GM19351 (cell line): ENCODE measurements at regions not wholly inside any gene's neighbourhood (a gene's known extent, or its start where the extent isn't known, plus 50 kb on each side); places are given as distances from the start of the nearest gene placed in this dataset.

Experiments used
- ATAC-seq: cut with Tn5 transposase; IDR thresholded peaks from one replicate; pipeline ENCODE4 v1.9.1; 2021; ENCODE audit warnings: mild to moderate bottlenecking, moderate library complexity; ENCODE audit not compliant: unreplicated experiment

DNA sequence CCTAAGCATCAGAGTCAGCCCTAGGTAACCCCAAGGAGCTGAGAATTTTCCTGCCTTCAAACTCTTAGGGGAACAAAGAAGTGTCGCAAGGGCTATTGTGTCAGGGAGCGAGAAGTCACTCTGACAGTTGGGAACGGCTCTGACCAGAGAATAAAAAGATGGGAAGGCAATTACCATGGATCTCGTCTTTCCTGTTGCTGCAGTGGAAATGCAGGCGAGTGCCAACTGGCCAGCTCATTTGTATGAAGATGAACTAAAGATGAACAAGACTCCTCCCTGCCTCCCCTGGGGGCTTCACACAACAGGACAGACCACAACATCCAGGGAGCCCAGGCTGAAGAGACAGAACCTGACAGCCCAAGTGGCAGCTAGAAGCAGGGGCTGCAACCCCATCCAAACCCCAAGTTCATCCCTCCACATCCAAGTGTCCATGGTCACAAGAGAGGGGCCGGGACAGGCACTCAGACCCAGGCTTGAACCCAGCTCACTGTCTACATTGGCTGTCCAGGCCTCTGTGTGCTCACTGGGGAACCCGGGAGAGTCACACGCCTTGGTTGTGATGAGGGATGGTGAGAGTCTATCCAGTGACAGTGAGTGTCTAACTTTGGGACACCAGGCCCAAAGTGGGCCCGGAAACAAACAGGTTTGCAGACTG, 322.4 kb downstream of the BCL11B start:
- no peak for ATAC-seq

DNA sequence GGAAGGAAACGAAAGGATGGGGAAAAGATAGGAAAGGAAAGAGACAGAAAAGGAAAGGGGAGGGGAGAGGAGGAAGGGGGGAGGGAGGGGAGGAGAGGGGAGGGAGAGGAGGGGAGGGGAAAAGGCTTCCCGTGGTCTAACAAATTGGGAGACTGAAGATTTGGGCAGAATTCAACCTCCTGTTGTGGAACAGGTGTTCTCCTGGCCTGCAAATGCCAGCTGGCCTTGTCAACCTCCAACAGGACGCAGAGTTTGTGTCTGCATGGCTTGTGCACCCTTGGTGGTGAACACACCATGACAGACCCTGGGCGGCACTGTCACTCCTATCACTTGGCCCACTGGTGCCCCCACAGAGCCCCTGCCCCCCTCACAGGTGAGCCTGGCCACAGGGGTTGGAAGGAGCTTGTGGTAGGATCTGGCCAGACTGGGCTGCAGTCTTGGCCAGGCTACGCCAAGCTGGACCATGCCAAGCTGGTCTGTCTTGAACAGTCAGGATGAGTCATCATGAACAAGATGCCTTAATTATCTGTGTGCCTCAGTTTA, 321.6 kb downstream of the BCL11B start:
- no peak for ATAC-seq

DNA sequence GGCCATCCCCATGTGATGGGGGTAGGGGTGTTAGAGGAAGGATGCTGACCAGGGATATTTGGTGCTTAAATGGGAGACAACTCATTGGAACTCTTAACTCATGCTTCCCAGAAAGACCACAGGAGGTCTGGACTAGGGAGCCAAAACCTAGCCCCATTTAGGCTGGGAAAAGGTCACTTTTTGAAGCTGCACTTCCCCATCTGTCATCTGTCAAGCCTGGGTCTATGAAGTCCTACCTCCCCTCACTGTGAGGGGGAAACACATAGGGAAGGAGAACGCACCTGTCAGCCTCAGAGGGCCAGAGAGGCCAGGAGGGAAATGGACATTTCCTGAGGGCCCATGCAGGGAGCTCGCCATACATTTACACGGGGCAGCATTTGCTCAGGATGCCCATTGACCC, 321.0 kb downstream of the BCL11B start:
- ATAC-seq = no peak

DNA sequence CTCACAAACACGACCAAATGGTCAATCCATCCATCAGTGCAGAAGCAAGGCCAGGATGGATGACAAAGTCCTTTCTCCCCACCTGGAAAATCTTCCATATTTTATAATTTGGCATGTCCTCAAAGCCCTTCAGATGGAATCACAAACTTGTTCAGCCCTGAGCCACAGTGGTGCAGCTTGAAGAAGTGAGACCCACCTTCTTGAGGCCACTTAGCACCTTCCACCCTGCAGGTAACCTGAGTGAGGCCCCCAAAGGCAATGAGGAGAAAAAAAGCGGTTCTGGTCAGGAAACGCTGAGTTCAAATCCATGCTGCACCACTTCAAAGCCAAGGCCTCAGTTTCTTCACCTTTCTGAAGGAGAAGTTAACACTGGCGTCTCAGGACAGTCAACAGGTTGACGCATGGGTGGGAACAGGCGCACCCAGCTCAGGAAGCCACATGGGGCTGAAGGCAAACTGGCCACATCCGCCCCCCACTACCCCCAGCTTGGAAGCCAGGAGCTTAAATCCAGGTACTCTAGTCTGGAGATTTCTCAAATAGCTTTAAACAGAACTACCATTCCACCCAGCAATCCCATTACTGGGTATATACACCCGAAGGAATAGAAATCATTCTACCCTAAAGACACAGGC, 320.4 kb downstream of the BCL11B start:
- ATAC-seq = no peak

DNA sequence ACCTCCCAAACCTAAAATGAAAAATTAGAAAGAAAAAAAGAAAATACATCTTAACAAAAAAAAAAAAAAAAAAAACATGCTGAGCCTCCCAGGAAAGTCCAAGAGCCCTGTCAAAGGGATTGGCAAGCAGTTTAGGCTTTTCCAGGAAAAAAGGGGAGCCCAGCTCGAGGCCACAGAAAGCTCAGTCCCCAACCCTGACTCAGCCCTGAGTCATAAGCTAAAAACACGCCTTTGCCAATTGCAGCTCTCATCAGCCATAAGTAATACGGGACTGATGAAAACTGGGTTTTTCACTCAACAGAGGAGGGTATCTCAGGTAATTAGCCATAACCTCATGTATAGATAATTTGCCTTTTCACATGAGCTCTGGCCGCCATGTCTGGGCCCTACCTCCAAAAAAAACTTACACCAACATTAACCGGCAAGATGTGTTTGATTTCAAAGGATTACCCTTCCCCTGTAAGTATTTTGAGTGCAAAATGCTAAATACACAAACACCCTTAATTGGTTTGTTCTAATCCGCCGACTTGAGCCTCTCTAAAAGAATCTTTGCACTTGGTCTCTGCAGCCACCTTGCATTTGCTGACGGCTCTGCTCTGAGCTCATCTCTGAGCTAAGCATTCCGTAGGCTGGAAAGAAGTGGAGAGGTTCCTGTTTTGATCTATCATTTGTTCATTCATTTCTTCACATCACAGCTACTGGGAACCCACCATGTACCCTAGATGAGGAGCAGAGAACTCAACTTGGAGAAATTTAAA, 319.2 kb downstream of the BCL11B start:
- no peak for ATAC-seq

DNA sequence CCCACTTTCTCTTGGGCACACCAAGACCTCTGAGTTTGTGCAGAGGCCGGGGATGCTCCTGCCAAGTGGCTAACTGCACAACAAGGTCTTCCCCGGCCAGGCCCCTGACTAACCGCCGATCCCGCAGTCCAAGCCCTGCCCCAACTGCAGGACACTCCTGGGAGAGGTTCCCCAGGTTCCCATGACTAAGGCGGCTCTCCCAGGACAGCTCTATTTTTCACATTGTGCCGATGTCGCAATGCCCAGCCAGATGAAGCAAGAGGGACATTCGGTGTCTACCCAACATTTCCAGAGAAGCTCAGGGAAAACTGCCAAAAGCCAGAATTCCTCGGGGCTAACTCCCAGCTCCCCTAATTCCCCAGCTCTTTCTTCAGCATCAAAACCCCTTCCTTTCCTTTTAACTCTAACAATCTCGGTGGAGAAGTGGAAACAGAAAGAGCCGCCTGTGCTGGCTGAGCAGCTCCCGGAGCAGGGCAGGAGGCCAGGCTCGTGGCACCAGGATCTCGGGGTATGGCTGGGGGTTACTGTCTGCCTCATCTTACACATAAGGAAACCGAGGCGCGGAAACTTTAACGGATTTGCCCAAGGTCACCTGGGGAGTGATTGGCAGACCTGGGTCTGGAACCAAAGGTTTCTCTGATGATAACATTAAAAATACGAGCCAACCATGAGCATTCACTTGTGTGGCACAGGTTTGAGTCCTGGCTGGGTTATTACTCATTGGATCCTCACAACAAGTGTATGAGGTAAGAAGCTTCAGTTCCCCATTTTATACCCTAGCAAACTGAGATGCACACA, 318.2 kb downstream of the BCL11B start:
- no peak for ATAC-seq

DNA sequence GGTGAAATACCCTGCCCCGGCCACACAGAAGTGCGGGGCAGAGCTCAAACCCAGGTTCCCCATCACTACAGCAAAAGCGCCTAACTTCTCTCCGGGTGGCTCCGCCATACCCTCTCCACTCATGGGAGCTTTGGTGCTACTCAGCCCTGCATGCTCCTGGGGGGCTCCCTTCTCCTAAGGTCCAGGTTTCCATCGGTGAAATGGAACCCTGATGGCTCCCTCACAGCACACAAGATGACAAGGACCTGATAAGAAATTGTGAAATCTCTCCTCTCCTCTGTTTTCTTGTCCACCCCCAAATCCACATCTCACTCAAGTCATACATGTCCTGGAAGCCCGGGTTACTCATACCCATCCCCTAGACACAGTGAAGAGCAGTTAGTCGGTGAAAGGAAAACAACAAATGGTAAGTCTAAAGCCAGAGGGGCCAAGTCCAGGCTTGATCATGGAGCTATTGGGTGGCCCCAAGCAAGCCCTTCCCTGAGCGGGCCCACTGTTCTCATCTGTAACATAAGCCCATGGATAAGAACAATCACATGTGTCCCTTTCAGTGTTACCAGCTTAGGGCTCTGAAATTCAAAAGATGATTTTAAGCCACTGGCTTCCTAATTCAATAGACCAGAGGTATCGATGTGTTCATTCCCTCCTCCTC, 317.5 kb downstream of the BCL11B start:
- ATAC-seq = no peak

DNA sequence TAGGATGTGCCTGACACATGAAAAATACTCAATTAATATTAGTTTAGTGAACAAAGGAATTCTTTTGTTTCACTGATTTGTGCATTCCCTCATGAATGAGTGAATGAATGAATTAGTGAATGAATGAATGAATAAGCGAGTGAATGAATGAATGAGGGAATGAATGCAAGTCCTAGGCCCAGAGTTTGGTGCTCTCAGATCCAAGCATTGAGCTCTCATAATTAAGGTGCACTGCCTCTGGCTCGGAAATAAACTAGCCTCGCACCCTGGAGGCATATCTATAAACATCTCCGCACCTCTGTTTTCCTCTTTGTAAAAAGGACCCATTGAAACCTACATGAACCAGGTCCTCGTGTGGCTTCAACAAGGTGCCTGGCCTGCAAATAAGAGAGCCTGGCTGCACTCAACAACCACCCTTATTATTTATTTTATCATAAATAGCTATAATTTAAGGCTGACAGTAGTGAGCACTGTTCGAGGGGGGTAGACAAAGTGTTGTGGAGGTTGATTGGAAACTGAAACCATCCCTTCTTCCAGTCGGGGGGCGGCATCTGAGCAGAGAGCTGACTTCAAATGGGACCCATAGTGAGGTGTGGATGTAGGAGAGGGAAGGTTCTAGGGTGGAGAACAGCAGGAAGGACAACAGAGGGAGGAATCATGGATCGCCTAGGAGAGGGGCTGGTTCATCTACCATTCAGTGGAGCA, 316.8 kb downstream of the BCL11B start:
- no peak for ATAC-seq

DNA sequence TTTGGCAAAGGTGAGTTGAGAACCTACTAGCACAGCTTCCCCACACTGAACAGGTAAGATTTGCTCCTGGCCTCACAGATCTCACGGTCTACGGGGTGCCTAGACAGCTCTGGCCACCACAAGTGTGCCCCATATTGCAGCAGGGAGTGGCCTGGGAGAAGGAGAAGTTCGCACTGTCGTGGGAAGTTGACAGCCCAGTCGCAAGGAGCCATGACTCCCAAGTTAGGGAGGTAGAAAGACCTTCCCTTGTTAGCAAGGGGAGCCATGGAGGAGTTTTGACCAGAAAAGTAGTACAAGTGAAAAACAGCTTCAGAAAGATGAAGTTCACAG, 316.3 kb downstream of the BCL11B start:
- no peak for ATAC-seq

DNA sequence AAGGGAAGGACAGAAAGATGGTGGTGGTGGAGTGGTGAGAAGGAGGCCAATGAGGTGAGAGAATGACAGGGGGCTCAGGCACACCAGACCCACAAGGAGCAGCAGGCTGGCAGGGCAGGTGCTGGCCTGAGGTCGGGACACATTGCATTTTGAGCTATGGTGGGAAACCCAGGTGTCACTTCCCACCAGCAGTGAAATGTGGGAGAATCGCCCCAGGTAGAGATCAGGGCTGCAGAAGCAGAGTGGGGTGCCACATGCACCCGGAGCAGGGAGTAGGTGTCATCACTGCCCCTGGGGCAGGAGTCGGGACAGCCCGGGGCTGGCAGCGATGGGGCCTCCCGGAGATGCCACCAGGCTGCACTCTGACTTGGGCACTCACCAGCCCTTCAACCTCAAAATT, 315.8 kb downstream of the BCL11B start:
- no peak for ATAC-seq

DNA sequence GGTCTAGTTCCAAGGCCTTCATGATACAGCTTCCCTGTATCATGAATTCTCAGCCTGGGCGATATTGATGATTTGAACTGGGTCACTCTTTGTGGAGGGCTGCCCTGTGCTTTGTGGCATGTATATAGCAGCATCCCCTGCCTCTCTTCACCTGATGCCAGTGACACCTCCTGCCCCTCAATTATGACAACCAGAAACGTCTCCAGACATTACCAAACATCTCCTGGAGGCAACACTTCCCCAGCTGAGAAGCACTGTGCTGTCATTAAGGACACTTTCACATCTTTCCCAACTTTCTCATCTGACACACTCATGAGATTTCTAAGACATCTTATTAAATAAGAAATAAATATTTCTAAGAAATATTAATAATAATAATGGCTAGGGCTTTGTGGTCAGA, 315.3 kb downstream of the BCL11B start:
- ATAC-seq = no peak

DNA sequence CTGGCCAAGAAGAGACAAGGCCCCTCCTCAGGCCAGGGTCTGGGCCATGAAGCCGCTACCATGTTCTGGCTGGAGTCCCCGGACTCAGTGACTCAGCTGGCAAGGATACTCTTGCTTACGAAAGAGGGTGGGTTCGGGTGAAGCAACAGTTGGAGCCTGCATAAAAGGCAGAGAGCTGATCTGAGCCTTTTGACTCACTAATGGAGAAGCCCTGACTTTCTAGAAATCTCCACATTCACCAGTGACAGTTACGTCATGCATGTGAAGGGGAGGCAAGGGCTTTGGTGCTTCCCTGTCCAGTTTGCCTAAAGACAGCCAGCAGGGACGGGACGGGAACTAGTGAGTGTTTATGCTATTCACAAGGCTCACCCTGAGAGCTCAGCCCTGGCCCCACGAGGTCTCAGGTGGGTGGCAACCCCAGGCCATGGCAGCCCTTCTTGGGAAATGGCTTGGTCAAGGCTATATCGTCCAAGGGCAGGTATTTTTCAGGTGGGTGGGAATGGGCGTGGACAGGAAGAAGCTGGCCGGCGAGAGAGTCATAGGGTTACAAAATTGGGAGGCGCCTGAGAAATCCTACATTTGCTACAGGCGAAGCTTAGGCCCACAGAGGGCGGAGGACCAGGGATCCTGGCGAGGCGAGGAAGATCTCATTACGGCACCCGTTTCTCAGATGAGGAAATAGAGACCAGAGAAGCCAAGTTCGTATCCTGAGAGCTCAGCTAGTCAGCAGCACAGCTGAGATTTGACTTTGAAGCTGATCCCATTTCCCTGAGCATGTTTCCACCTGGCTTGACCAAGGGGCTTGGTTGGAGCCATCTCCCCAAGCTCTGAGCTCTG, 314.6 kb downstream of the BCL11B start:
- no peak for ATAC-seq

DNA sequence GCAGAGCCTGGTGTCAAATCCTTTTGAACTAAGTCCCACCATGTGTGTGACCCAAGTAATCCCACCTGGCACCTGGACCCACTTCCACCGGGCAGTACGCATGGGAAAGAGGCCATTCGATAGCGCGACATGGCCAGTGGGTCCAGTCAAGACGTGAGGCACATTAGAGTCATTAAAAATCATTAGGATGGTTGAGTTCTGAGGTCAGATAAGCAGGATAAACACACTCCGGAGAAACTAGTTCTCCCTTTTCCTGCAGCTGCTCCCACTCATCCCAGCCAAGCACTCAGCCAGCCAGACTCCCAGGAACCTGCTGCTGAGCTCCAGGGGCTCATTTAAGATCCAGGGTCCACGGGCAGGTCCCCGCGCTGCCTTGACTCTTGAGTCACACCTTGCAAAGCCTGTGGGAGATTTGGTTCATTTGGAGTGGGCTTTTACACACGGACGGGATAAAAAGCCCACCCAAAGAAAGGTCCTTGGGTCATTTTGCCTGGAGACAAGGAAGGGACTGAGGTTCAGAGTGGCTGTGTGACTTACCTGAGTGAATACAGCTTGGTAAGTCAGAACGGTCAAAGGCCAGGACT, 313.9 kb downstream of the BCL11B start:
- ATAC-seq = no peak

DNA sequence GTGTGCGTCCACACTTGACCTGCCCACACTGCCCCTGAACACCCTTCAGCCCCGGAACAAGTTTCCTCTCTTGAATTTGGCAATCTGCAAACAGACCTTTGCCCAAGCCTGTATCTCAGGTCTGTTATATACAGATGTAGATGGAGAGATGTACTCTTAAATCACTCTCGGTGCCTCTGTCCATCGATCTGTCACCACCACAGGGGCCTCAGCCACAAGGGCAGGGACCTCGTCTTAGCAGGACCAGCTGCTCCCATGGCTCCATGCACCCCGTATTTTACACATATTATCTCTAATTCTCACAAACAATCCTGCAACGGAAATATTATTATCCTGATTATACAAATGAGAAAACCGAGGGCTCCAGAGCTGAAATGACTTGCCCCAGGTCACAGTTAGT, 313.4 kb downstream of the BCL11B start:
- no peak for ATAC-seq

DNA sequence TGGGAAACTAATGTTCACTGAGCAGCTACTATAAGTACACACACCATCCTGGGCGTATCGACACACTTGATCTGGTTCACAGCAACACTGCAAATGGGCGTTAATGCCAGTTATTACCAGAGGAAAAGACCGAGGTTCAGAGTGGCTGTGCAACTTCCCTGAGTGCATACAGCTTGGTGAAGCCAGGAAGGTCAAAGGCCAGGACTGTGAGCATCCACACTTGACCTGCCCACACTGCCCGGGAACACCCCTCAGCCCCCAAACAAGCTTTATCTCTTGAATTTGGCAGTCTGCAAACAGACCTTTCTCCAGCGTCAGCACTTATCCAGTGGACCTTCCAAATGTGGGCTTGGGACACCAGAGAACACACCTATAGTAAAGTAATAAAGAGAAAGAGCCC, 312.6 kb downstream of the BCL11B start:
- ATAC-seq = no peak

DNA sequence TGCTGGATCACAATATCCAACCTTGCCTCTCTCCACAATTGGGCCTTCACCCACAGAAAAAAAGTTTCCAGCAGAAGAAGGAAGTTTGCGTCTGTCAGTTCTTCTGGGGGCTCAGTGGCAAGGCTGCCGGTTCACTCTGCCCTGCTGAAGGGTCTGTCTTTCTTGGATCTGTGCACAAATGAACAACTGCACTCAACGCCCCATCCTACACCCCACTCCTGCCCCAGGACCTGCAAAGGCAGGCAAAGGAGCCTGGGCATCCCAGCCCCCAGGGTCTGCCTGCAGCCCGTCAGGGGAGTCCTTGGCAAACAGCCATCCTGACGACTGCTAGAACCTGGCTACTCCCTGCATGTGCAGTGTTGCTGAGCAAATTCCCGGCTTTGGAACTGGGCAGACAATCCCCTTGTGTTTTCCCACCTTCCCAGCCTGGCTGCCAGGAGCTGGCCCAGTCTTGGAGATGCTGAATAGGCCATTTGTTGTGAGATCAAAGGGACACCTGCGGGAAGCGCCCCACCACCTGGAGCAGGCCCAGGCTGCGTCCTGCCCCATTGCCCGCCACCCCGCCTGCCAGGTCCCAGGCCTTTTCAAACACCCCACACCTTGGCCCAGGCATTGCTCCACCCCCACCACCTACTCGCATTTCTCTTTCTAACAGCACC, 311.9 kb downstream of the BCL11B start:
- no peak for ATAC-seq

DNA sequence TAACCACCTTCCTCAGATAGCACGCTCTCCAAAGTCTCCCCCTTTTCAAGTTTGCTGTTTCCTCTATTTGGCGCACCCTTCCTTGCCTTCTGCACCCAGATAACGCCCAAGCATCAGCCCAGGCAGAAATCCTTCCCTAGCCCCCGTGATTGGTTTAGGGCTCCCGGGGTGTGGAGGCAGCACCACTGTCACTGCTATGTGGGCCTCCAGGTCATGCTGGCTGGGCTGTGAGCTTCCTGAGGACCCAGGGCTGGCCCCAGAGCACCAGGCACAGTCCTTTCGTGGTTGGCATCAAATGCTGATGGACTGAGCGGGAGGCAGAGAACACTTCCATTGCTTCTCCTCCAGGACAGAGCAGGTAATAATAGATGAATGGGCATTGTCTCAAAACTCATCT, 311.4 kb downstream of the BCL11B start:
- no peak for ATAC-seq

DNA sequence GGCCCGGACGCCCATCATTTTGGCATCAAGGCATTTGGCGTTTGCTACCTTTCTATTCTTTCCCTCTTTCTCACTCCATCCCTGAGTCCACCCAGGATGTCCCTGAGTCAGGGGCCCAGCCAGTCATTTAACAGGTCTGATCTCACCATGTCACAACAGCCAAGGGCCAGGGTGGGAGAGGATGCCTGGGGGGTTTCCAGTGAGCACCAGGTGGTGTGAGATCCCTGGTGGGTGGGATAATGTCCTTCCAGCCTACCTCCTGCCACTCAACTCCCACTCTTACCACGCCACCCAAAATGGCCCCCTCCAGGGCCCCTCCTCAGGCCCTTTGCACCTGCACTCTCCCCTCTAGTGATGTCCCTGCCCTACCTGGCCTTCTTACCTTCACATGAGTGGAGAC, 310.8 kb downstream of the BCL11B start:
- no peak for ATAC-seq
